ENCODE measurements at regions not wholly inside any gene's neighbourhood (a gene's known extent, or its start where the extent isn't known, plus 50 kb on each side); places are given as distances from the start of the nearest gene placed in this dataset.

DNA sequence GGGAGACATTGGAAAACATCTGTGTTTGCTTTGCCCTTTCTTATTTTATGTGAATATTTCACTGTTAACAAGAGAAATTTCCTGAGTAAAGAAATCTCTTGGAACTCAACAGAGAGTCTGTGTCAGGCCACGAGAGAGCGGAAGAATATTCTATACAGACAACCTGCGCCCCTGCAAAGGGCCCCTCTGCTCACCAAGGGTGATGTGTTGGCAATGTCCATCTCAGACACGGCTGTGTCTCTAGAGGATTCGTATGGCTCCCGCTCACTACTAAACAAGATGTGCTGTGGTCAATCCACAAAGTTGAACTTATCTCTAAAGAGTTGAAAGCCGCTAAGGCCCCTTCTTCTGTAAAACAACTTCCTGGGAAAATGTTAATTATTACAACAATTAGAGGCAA is 241.0 kb upstream of the IRX1 start:
- intact Hi-C loops (cut with DNase I): no loop called here
- H3K4me1 ChIP-seq: no peaks in the 10 kb centered on the region

DNA sequence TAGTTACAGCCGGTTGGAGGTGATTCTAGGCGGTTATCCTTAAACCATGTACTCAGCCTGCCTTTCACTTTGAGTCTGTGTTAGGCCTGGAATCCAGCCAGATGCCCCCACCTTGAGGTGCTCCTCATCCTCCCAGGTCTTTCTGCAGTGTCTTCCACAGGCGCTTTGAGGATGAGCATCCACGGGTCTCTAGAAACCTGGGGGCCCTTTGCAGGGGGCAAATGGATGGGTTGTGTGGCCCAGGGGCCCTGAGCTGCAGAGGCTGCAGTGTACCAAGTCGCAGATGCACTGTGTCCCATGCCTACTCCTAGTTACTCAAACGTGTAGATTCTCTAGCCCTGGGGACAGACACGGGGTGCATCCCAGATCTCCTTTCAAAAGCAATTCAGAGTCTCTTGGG is 242.1 kb upstream of the IRX1 start:
- DNase-seq (no peak), ATAC-seq (no peak)
- 58 to 67% (median 66%) methylated on average over 7 of the region's 7 CpGs for WGBS, 3 donors
- Histone ChIP-seq H3K4me3 (no peak overlapping the region), H3K27ac (no peak overlapping the region), H3K27me3 (ENCODE audit: insufficient read depth in 3 of 3, low read length in 2 of 3) (no peaks in the 10 kb centered on the region), H3K4me1 (no peaks in the 10 kb centered on the region), H3K9me3 (no peaks in the 10 kb centered on the region), H3K36me3 (ENCODE audit: insufficient read depth in 1 of 2, low read depth in 1 of 2) (no peaks in the 10 kb centered on the region)
- TF ChIP-seq, protein P1, sequence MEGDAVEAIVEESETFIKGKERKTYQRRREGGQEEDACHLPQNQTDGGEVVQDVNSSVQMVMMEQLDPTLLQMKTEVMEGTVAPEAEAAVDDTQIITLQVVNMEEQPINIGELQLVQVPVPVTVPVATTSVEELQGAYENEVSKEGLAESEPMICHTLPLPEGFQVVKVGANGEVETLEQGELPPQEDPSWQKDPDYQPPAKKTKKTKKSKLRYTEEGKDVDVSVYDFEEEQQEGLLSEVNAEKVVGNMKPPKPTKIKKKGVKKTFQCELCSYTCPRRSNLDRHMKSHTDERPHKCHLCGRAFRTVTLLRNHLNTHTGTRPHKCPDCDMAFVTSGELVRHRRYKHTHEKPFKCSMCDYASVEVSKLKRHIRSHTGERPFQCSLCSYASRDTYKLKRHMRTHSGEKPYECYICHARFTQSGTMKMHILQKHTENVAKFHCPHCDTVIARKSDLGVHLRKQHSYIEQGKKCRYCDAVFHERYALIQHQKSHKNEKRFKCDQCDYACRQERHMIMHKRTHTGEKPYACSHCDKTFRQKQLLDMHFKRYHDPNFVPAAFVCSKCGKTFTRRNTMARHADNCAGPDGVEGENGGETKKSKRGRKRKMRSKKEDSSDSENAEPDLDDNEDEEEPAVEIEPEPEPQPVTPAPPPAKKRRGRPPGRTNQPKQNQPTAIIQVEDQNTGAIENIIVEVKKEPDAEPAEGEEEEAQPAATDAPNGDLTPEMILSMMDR (IDR thresholded peaks at IDR 0.05): no peak
- intact Hi-C loops (cut with DNase I): no loop called here

More for the DNA sequence above, 241.0 kb upstream of the IRX1 start:
- no peak overlapping the region for H3K27ac ChIP-seq
- no peaks in the 10 kb centered on the region for H3K27me3 ChIP-seq (ENCODE audit: insufficient read depth in 3 of 3, low read length in 2 of 3)
- DNase-seq (no peak), ATAC-seq (no peak)
- TF ChIP-seq, protein P1 (IDR thresholded peaks at IDR 0.05): no peak
- H3K36me3 ChIP-seq (ENCODE audit: insufficient read depth in 1 of 2, low read depth in 1 of 2): no peaks in the 10 kb centered on the region
- WGBS, 3 donors: 67 to 80% (median 79%) methylated on average over 7 of the region's 7 CpGs
- H3K9me3 ChIP-seq: no peaks in the 10 kb centered on the region
- no peak overlapping the region for H3K4me3 ChIP-seq

DNA sequence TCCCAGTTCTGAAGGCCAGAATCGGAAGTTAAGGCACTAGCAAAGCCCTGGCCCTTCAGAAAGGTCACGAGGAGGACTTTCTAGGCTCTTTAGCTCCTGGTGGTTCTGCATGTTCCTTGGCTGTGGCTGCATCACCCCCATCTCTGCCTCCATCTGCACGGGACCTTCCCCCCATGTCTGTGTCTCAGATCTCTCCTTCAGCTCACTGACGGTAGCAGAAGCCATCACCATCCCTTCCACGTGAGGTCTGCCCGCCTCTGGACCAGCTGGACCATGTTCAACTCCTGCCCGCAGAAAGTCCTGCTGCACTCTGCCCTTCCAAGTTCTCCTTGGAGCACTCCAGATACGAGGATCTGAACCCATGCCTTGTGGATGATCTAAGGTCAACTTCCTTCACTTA is 242.9 kb upstream of the IRX1 start:
- H3K4me1 ChIP-seq: no peaks in the 10 kb centered on the region
- 76 to 83% (median 82%) methylated on average over 8 of the region's 8 CpGs for WGBS, 3 donors
- TF ChIP-seq, protein P1 (IDR thresholded peaks at IDR 0.05): no peak
- DNase-seq (no peak), ATAC-seq (no peak)
- no peak overlapping the region for H3K4me3 ChIP-seq
- H3K9me3 ChIP-seq: no peaks in the 10 kb centered on the region
- intact Hi-C loops (cut with DNase I): no loop called here
- no peaks in the 10 kb centered on the region for H3K36me3 ChIP-seq (ENCODE audit: insufficient read depth in 1 of 2, low read depth in 1 of 2)
- H3K27ac ChIP-seq: no peak overlapping the region
- no peaks in the 10 kb centered on the region for H3K27me3 ChIP-seq (ENCODE audit: insufficient read depth in 3 of 3, low read length in 2 of 3)

DNA sequence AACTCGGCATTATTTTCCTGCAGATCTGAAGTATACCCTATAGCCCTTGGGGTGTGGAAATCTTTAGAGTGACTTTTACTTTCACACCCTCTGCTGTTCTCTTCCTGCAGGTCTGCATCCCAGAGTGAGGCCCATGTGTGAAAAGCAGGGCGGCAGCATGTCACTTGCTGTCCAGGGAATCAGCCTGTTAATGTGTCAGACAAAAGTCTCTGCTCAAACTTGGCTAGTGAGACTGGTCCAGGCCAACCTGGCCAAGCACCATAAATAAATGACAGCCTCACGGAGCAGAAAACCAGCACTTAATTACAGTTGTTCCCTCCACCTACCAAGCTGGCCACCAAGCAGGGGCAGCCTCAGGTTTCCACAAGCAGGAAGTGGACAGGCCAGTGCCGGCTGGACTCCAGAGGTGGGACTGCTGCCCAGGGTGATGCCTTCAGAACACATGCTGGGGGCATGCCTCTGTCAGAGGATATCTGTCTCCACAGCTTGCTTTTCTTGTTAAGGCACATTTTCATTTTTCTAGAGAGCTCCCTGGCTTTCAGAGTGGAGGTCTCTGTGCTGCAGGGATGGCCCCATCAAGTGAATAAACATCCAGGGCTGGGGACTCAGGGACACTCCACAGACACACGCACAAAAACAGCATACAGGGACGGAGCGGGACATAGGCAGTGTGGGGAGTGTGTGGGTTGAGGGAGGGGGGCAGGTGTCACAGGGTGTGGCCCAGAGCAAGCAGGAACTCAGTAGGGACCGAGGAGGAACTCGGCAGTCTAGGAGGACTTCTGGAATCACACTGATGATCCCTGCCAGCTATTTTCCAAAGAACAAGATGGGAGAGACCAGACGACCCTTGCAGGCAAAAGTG is 243.8 kb upstream of the IRX1 start:
- TF ChIP-seq, protein P1 (IDR thresholded peaks at IDR 0.05): no peak
- Histone ChIP-seq H3K27me3 (ENCODE audit: insufficient read depth in 3 of 3, low read length in 2 of 3) (no peaks in the 10 kb centered on the region), H3K27ac (no peak overlapping the region), H3K36me3 (ENCODE audit: insufficient read depth in 1 of 2, low read depth in 1 of 2) (no peaks in the 10 kb centered on the region), H3K9me3 (no peaks in the 10 kb centered on the region), H3K4me3 (no peak overlapping the region), H3K4me1 (no peaks in the 10 kb centered on the region)
- ATAC-seq (peak in 2 of 4 donors; percentile 42 to 76), DNase-seq (no peak)
- 50 to 58% (median 56%) methylated on average over 10 of the region's 10 CpGs for WGBS, 3 donors
- intact Hi-C loops (cut with DNase I): no loop called here

DNA sequence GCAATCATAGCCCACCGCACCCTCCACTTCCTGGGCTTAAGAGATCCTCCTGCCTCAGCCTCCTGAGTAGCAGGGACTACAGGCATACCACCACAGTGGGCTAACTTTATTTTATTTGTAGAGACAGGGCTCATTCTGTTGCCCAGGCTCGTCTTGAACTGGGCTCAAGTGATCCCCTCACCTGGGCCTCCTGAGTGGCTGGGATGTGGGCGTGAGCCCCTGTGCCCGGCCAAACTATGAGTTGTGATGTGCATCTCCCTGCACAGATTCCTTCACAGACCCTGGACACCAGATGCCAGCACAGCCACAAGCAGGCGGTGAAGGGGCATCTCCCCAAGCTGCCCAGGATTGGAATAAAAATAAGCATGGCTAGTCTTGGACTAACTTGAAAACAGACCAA is 244.9 kb upstream of the IRX1 start:
- Histone ChIP-seq H3K9me3 (no peaks in the 10 kb centered on the region), H3K4me1 (no peaks in the 10 kb centered on the region), H3K4me3 (no peak overlapping the region), H3K27me3 (ENCODE audit: insufficient read depth in 3 of 3, low read length in 2 of 3) (no peaks in the 10 kb centered on the region), H3K36me3 (ENCODE audit: insufficient read depth in 1 of 2, low read depth in 1 of 2) (no peaks in the 10 kb centered on the region), H3K27ac (no peak overlapping the region)
- ATAC-seq (no peak), DNase-seq (no peak)
- 81 to 92% (median 85%) methylated on average over 5 of the region's 5 CpGs for WGBS, 3 donors
- intact Hi-C loops (cut with DNase I): no loop called here
- TF ChIP-seq, protein P1 (IDR thresholded peaks at IDR 0.05): no peak

Measured in psoas muscle (tissue), 7 donors.